SU-DHL-6 (cell line): ENCODE measurements at regions not wholly inside any gene's neighbourhood (a gene's known extent, or its start where the extent isn't known, plus 50 kb on each side); places are given as distances from the start of the nearest gene placed in this dataset.

Source experiments
- EZH2phosphoT487 ChIP-seq: fragments of 200-600 bp; sonication (generic), shearing (Covaris generic); conservative IDR thresholded peaks from 2 replicates; pipeline ENCODE4 v1.6.1; 2018; ENCODE audit warnings: mild to moderate bottlenecking, antibody characterized with exemption, low read length, moderate library complexity, mixed read lengths
- TF ChIP-seq, protein P1 (sequence below): fragments of 200-600 bp; sonication (generic); IDR thresholded peaks from one replicate; pipeline ENCODE4 v1.5.1; 2017; ENCODE audit warnings: antibody characterized with exemption, mild to moderate bottlenecking, low read length, moderate library complexity; ENCODE audit not compliant: insufficient read depth, poor library complexity, severe bottlenecking

DNA sequence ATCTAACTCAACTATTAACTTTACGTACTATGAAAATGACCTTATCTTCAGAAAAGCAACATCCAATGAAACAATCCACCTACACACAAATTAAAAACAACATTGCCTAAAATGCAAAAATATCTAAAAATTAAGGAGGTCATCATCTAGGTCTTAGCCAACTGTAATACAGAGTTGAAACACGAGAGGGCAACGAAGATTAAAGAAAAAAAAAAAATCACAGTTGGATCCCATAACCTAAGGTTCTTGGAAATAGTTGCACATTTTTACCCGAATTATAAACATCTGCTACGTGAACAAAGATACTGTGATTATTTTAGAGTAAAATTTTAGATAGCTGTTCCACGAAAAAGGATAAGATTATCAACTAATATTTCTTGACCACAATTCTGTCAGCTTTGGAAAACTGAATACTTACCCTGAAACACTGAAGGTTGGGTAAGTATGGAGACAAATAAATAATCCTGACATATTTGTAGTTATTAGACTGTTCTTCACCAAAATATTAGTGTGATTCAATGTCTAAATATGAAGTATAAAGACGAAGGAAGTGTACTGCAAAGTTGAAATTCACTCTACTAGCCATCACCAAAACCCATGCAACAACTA lies 88.0 kb upstream of the AK4 start:
- TF ChIP-seq, protein P1, sequence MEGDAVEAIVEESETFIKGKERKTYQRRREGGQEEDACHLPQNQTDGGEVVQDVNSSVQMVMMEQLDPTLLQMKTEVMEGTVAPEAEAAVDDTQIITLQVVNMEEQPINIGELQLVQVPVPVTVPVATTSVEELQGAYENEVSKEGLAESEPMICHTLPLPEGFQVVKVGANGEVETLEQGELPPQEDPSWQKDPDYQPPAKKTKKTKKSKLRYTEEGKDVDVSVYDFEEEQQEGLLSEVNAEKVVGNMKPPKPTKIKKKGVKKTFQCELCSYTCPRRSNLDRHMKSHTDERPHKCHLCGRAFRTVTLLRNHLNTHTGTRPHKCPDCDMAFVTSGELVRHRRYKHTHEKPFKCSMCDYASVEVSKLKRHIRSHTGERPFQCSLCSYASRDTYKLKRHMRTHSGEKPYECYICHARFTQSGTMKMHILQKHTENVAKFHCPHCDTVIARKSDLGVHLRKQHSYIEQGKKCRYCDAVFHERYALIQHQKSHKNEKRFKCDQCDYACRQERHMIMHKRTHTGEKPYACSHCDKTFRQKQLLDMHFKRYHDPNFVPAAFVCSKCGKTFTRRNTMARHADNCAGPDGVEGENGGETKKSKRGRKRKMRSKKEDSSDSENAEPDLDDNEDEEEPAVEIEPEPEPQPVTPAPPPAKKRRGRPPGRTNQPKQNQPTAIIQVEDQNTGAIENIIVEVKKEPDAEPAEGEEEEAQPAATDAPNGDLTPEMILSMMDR, result peak; percentile 48
- TF ChIP-seq EZH2phosphoT487, result no peak
